NT2/D1 (cell line): ENCODE measurements at regions not wholly inside any gene's neighbourhood (a gene's known extent, or its start where the extent isn't known, plus 50 kb on each side); places are given as distances from the start of the nearest gene placed in this dataset.

ENCODE experiments used
- SUZ12 ChIP-seq: IDR thresholded peaks from 2 replicates; pipeline ENCODE4 v1.6.1; 2011; ENCODE audit not compliant: insufficient read length, insufficient read depth; ENCODE audit errors: extremely low read depth
- YY1 ChIP-seq: IDR thresholded peaks from 2 replicates; pipeline ENCODE4 v1.6.1; 2011; ENCODE audit not compliant: insufficient read length, insufficient read depth

DNA sequence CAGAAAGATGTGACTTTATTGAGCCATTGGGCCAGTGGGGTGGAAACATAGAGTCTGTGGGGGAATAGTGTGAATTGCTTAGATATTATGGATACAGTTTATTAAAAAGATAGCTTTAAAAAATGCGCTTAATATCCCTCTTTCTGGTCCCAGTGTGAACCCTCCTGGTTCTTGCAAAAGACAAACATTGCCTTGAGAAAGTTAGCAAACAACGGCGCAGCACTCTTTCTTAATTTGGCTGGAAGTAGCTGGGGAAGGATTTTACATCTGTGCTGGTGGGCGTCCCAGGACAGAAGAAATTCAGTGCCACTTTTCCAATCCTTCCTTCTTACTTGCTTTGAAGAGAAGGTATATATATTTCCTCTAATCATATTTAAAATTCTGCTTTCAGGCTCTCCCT lies 191.4 kb upstream of the ZFP64 start:
- TF ChIP-seq YY1 (no peak), SUZ12 (no peak)
